DOHH2 (cell line): ENCODE measurements at regions not wholly inside any gene's neighbourhood (a gene's known extent, or its start where the extent isn't known, plus 50 kb on each side); places are given as distances from the start of the nearest gene placed in this dataset.

Experiments
- CTCF ChIP-seq: fragments of 200-600 bp; sonication (generic); IDR thresholded peaks from one replicate; pipeline ENCODE4 v1.5.1; 2014; ENCODE audit warnings: antibody characterized with exemption, mild to moderate bottlenecking, low read depth, low read length; ENCODE audit not compliant: poor library complexity, severe bottlenecking
- EZH2phosphoT487 ChIP-seq: fragments of 200-600 bp; sonication (generic); IDR thresholded peaks from 2 replicates; pipeline ENCODE4 v1.6.1; 2017; ENCODE audit warnings: borderline replicate concordance, mild to moderate bottlenecking, antibody characterized with exemption, low read length, moderate library complexity, mixed read lengths

- TF ChIP-seq CTCF: no peak
- TF ChIP-seq EZH2phosphoT487: no peak
Observed at GRCh38 chr12:5220099-5220498, 176.4 kb downstream of the KCNA5 start.
